ENCODE measurements at regions not wholly inside any gene's neighbourhood (a gene's known extent, or its start where the extent isn't known, plus 50 kb on each side); places are given as distances from the start of the nearest gene placed in this dataset.
"Not testable (repeated sequence)": the region's sequence is repeated elsewhere in the genome, so short reads cannot be mapped to it uniquely, and the experiment has no call there.

DNA sequence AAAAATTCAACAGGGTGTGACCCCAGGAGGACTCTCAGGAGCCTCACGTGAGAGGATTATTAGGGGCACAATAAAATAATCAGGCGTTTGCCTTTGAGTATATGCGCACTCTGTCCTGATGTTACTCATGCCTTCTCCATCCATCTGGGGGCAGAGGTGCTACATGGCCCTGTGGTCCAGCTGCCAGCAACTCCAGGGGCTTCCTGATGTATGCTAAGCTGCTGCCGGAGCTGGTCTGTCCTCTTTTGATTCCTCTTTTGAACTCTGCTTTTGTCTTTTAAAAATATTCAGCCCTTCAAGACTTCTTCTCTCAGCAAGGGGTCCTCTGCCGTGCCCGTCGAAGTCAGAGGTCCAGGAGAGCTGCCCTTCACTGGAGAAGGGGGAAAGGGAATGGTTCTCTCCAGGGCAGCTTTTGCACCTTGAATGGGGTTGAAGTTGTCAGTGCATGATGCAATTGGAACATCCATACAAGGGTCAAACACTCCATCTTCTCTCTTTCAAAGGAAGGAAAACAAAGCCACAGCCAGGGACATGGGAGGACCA, 431.4 kb downstream of the SHISA9 start:
- H3K79me2 ChIP-seq (ENCODE audit: insufficient read depth, low read length): no peaks in the 10 kb centered on the region
- H3K4me1 ChIP-seq (ENCODE audit: insufficient read depth, low read length): no peaks in the 10 kb centered on the region
- DNase-seq: no peak
- no peaks in the 10 kb centered on the region for H4K20me1 ChIP-seq (ENCODE audit: insufficient read depth, low read length)
- ATAC-seq (ENCODE audit: insufficient read depth, low read depth): no peak
- H3K27ac ChIP-seq (ENCODE audit: low read length): no peak overlapping the region
- H3K36me3 ChIP-seq (ENCODE audit: insufficient read depth, low read length): no peaks in the 10 kb centered on the region
- H3K9ac ChIP-seq (ENCODE audit: low read depth, low read length): no peak overlapping the region
- H3K9me3 ChIP-seq (ENCODE audit: insufficient read depth, low read length, severe bottlenecking): no peaks in the 10 kb centered on the region
- TF ChIP-seq, protein P1, sequence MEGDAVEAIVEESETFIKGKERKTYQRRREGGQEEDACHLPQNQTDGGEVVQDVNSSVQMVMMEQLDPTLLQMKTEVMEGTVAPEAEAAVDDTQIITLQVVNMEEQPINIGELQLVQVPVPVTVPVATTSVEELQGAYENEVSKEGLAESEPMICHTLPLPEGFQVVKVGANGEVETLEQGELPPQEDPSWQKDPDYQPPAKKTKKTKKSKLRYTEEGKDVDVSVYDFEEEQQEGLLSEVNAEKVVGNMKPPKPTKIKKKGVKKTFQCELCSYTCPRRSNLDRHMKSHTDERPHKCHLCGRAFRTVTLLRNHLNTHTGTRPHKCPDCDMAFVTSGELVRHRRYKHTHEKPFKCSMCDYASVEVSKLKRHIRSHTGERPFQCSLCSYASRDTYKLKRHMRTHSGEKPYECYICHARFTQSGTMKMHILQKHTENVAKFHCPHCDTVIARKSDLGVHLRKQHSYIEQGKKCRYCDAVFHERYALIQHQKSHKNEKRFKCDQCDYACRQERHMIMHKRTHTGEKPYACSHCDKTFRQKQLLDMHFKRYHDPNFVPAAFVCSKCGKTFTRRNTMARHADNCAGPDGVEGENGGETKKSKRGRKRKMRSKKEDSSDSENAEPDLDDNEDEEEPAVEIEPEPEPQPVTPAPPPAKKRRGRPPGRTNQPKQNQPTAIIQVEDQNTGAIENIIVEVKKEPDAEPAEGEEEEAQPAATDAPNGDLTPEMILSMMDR (IDR thresholded peaks at IDR 0.05; ENCODE audit: borderline replicate concordance, extremely low read depth, low read length, poor library complexity, severe bottlenecking): no peak
- no peaks in the 10 kb centered on the region for H3K27me3 ChIP-seq (ENCODE audit: insufficient read depth, low read length, poor library complexity)
- no peak overlapping the region for H3K4me2 ChIP-seq (ENCODE audit: insufficient read depth, low read length)
- H3K4me3 ChIP-seq (ENCODE audit: low read depth in 1 of 2, low read length in 2 of 2): no peak overlapping the region
- H2AFZ ChIP-seq (ENCODE audit: low read depth, low read length): no peak overlapping the region

DNA sequence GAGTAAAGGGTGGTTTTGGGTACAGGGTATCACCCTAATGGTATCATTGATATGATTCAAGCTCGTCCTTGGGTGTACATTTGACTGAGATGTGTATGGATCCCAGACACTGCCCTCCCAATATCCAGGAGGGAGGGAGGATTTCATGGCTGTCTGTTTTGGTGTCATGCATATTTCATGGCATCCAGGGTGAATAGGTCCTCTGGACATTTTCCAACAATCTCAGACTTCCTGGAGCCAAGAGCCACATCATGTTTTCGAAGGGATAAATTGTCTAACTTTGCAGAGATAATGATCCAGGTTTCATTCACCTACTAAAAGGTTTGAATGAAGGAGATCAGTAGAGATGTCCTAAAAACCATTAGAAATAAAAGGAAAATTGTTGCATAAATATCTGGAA, 431.9 kb downstream of the SHISA9 start:
- Histone ChIP-seq H3K27me3 (ENCODE audit: insufficient read depth, low read length, poor library complexity) (no peaks in the 10 kb centered on the region), H3K4me2 (ENCODE audit: insufficient read depth, low read length) (no peak overlapping the region), H3K4me1 (ENCODE audit: insufficient read depth, low read length) (no peaks in the 10 kb centered on the region), H3K9ac (ENCODE audit: low read depth, low read length) (no peak overlapping the region), H2AFZ (ENCODE audit: low read depth, low read length) (no peak overlapping the region), H3K79me2 (ENCODE audit: insufficient read depth, low read length) (no peaks in the 10 kb centered on the region), H3K4me3 (ENCODE audit: low read depth in 1 of 2, low read length in 2 of 2) (no peak overlapping the region), H3K36me3 (ENCODE audit: insufficient read depth, low read length) (no peaks in the 10 kb centered on the region), H4K20me1 (ENCODE audit: insufficient read depth, low read length) (no peaks in the 10 kb centered on the region), H3K27ac (ENCODE audit: low read length) (no peak overlapping the region), H3K9me3 (ENCODE audit: insufficient read depth, low read length, severe bottlenecking) (no peaks in the 10 kb centered on the region)
- ATAC-seq (ENCODE audit: insufficient read depth, low read depth) (no peak), DNase-seq (no peak)
- TF ChIP-seq, protein P1 (IDR thresholded peaks at IDR 0.05; ENCODE audit: borderline replicate concordance, extremely low read depth, low read length, poor library complexity, severe bottlenecking): no peak
- no peak for TF ChIP-seq EZH2 (IDR thresholded peaks at IDR 0.05; ENCODE audit: borderline replicate concordance, low read depth, low read length, severe bottlenecking)

DNA sequence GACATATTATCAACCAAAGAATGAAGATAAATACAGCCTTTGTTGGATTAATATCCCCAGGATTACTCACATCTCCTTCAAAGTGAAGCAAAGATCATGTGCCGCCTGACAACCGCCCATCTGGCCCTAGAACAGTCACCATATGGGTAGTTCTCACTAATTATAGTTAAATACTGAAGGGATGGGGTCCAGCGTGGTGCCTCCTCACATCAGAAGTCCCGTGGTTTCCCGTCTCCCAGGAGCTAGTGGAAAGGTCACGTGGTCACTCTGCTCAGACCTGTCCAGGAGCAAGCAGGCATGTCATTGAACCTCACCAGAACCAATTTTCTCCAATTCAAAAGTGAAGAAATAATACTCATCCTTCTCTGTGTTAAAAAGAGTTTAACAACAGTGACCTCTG, 434.5 kb downstream of the SHISA9 start:
- H3K4me3 ChIP-seq (ENCODE audit: low read depth in 1 of 2, low read length in 2 of 2): no peak overlapping the region
- TF ChIP-seq, protein P1 (IDR thresholded peaks at IDR 0.05; ENCODE audit: borderline replicate concordance, extremely low read depth, low read length, poor library complexity, severe bottlenecking): no peak
- no peaks in the 10 kb centered on the region for H3K4me1 ChIP-seq (ENCODE audit: insufficient read depth, low read length)
- no peaks in the 10 kb centered on the region for H3K9me3 ChIP-seq (ENCODE audit: insufficient read depth, low read length, severe bottlenecking)
- ATAC-seq (ENCODE audit: insufficient read depth, low read depth) (no peak), DNase-seq (no peak)
- H3K79me2 ChIP-seq (ENCODE audit: insufficient read depth, low read length): no peaks in the 10 kb centered on the region
- H3K27me3 ChIP-seq (ENCODE audit: insufficient read depth, low read length, poor library complexity): no peaks in the 10 kb centered on the region
- H3K9ac ChIP-seq (ENCODE audit: low read depth, low read length): no peak overlapping the region
- H3K27ac ChIP-seq (ENCODE audit: low read length): no peak overlapping the region
- no peak overlapping the region for H2AFZ ChIP-seq (ENCODE audit: low read depth, low read length)
- no peaks in the 10 kb centered on the region for H3K36me3 ChIP-seq (ENCODE audit: insufficient read depth, low read length)
- no peak overlapping the region for H3K4me2 ChIP-seq (ENCODE audit: insufficient read depth, low read length)
- H4K20me1 ChIP-seq (ENCODE audit: insufficient read depth, low read length): no peaks in the 10 kb centered on the region

DNA sequence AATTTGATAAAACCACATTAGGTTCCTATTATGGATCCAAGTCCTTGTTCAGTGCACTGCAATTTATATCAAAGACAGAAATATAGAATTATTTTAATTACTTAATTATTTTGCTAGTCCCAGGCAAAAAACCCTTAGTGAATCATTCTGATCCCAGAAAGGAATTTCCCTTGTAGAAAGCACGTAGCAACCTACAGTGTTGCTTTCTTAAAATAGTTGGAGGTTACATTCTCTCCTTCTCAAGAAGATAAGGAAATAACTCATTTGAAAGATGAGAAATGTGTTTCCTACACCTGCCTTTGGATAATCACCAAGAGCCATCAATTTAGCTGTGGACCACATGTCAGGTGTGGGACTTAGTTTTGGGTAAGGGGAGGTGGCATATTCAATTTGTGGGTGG, 434.9 kb downstream of the SHISA9 start:
- H3K9ac ChIP-seq (ENCODE audit: low read depth, low read length): no peak overlapping the region
- H4K20me1 ChIP-seq (ENCODE audit: insufficient read depth, low read length): no peaks in the 10 kb centered on the region
- H3K4me1 ChIP-seq (ENCODE audit: insufficient read depth, low read length): no peaks in the 10 kb centered on the region
- TF ChIP-seq EZH2 (IDR thresholded peaks at IDR 0.05; ENCODE audit: borderline replicate concordance, low read depth, low read length, severe bottlenecking): no peak
- TF ChIP-seq, protein P1 (IDR thresholded peaks at IDR 0.05; ENCODE audit: borderline replicate concordance, extremely low read depth, low read length, poor library complexity, severe bottlenecking): no peak
- no peak overlapping the region for H2AFZ ChIP-seq (ENCODE audit: low read depth, low read length)
- H3K4me2 ChIP-seq (ENCODE audit: insufficient read depth, low read length): no peak overlapping the region
- ATAC-seq (ENCODE audit: insufficient read depth, low read depth) (no peak), DNase-seq (no peak)
- H3K9me3 ChIP-seq (ENCODE audit: insufficient read depth, low read length, severe bottlenecking): no peaks in the 10 kb centered on the region
- no peaks in the 10 kb centered on the region for H3K79me2 ChIP-seq (ENCODE audit: insufficient read depth, low read length)
- H3K27me3 ChIP-seq (ENCODE audit: insufficient read depth, low read length, poor library complexity): no peaks in the 10 kb centered on the region
- no peak overlapping the region for H3K4me3 ChIP-seq (ENCODE audit: low read depth in 1 of 2, low read length in 2 of 2)
- no peak overlapping the region for H3K27ac ChIP-seq (ENCODE audit: low read length)
- no peaks in the 10 kb centered on the region for H3K36me3 ChIP-seq (ENCODE audit: insufficient read depth, low read length)

DNA sequence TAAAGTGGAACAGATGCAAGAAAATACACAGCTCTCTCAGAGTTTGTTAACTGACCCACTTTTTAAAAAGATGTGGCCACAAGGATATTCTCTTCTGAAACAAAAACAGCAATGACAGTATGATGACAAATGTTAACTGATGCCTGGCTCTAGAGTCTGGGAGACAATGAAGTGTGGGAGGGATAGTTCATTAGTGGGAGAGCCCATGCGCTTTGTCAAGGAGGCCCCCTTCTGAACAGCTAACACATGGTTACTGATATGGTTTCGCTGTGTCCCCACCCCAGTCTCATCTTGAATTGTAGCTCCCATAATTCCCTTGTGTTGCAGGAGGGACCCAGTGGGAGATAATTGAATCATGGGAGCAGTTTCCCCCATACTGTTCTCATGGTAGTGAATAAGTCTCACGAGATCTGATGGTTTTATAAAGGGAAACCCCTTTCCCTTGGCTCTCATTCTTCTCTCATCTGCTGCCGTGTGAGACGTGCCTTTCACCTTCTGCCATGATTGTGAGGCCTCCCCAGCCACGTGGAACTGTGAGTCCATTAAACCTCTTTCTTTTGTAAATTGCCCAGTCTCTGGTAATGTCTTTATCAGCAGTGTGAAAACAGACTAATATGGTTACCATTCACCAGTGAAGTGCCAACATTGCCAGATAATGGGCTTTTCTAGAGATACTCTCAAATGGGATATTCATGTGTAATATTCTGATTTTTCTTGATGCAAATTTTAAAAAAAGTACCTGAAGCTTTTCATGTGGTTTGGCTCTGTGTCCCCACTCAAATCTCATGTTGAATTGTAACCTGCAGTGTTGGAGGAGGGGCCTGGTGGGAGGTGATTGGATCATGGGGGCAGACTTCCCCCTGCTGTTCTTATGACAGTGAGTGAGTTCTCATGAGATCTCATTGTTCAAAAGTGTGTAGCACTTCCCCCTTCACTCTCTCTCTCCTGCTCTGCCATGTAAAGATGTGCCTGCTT, 435.8 kb downstream of the SHISA9 start:
- H3K79me2 ChIP-seq (ENCODE audit: insufficient read depth, low read length); ATAC-seq (ENCODE audit: insufficient read depth, low read depth); H3K36me3 ChIP-seq (ENCODE audit: insufficient read depth, low read length); H3K4me1 ChIP-seq (ENCODE audit: insufficient read depth, low read length); DNase-seq; H2AFZ ChIP-seq (ENCODE audit: low read depth, low read length); H4K20me1 ChIP-seq (ENCODE audit: insufficient read depth, low read length); H3K9ac ChIP-seq (ENCODE audit: low read depth, low read length); H3K4me2 ChIP-seq (ENCODE audit: insufficient read depth, low read length); H3K4me3 ChIP-seq (ENCODE audit: low read depth in 1 of 2, low read length in 2 of 2); H3K27ac ChIP-seq (ENCODE audit: low read length); H3K9me3 ChIP-seq (ENCODE audit: insufficient read depth, low read length, severe bottlenecking); H3K27me3 ChIP-seq (ENCODE audit: insufficient read depth, low read length, poor library complexity): not testable (repeated sequence)
